ENCODE measurements at regions not wholly inside any gene's neighbourhood (a gene's known extent, or its start where the extent isn't known, plus 50 kb on each side); places are given as distances from the start of the nearest gene placed in this dataset.
"Not testable (repeated sequence)": the region's sequence is repeated elsewhere in the genome, so short reads cannot be mapped to it uniquely, and the experiment has no call there.

DNA sequence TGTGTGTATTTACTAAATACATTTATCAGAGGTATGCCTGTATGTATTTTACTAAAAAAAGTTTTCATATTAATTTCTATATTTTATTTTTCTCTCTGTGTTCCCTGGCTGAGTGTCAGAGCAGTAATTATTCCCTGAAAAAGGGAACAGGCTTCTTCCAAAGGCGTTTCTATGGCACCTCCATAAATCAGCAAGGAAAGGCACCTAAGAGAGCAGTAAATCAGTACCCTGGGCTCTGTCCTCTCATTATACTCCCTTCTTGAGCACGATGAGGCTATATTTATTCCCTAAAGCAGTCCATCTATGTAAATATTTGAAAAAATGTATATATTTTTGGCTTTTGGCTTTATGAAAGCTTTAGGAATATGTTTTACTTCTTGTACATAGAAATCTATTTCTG, 806.3 kb downstream of the PRIM2 start:
- DNase-seq; H3K27me3 Mint-ChIP-seq; H3K4me3 Mint-ChIP-seq; POLR2A ChIA-PET; CTCF ChIA-PET; H3K27ac Mint-ChIP-seq; H3K4me1 Mint-ChIP-seq; H3K9me3 Mint-ChIP-seq; H3K36me3 Mint-ChIP-seq (ENCODE audit: low read depth): not testable (repeated sequence)

DNA sequence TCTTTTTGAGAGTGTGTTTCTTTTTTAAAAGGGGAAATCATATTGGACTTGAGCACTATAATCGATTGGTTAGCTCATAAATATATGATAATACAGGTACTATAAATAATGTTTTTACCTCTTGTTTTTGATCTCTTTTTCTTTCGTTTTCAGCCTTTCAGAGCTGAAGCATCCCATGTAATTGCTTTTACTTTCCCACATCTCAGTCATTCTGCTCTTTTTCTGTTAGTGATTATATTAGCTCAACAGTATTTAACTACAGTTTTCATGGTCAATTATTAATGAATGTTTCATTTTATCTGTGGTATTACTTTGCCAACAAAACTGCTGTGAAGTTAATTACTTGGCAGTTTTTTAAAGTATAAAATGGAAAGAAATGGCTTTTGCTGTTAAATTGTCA, 811.1 kb downstream of the PRIM2 start:
- DNase-seq; H3K27me3 Mint-ChIP-seq; H3K36me3 Mint-ChIP-seq (ENCODE audit: low read depth); POLR2A ChIA-PET; CTCF ChIA-PET; H3K27ac Mint-ChIP-seq; H3K4me1 Mint-ChIP-seq; H3K9me3 Mint-ChIP-seq; H3K4me3 Mint-ChIP-seq: not testable (repeated sequence)

GRCh38 chr6:58129098-58129497, 811.7 kb downstream of the PRIM2 start:
- CTCF ChIA-PET = not testable (repeated sequence)

GRCh38 chr6:58139746-58140145, 822.3 kb downstream of the PRIM2 start:
- CTCF ChIA-PET, H3K4me3 Mint-ChIP-seq, POLR2A ChIA-PET: not testable (repeated sequence)

More at GRCh38 chr6:58129098-58129497, 811.7 kb downstream of the PRIM2 start:
- H3K4me3 Mint-ChIP-seq; H3K27me3 Mint-ChIP-seq; H3K4me1 Mint-ChIP-seq; POLR2A ChIA-PET; DNase-seq; H3K9me3 Mint-ChIP-seq; H3K36me3 Mint-ChIP-seq (ENCODE audit: low read depth); H3K27ac Mint-ChIP-seq: not testable (repeated sequence)

DNA sequence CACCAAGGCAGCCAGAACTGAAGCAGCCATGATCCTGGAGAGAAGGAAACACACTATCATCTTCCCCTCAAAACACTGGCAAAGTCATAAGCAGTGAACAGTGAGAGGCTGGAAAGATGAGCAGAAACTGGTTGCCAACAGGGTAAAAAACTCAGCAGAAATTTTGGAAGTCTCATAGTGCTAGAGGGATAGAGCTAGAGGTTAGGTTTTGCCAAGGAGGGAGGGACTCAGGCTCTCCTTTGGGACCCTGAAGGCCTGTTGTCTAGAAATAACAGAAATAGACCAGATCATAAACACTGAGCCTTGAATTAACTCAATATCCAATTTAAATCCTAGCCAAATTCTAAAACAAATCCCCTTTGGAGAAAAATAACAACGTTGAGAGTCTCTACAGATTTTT, 853.6 kb downstream of the PRIM2 start:
- H3K4me3 Mint-ChIP-seq; POLR2A ChIA-PET; H3K36me3 Mint-ChIP-seq (ENCODE audit: low read depth); CTCF ChIA-PET; H3K9me3 Mint-ChIP-seq; DNase-seq; H3K27ac Mint-ChIP-seq; H3K27me3 Mint-ChIP-seq; H3K4me1 Mint-ChIP-seq: not testable (repeated sequence)

More at GRCh38 chr6:58139746-58140145, 822.3 kb downstream of the PRIM2 start:
- not testable (repeated sequence) for DNase-seq; H3K27ac Mint-ChIP-seq; H3K36me3 Mint-ChIP-seq (ENCODE audit: low read depth); H3K9me3 Mint-ChIP-seq; H3K4me1 Mint-ChIP-seq; H3K27me3 Mint-ChIP-seq

- H3K9me3 Mint-ChIP-seq, H3K4me3 Mint-ChIP-seq, POLR2A ChIA-PET: not testable (repeated sequence)
These were observed 864.2 kb downstream of the PRIM2 start for GRCh38 chr6:58181557-58182065.

DNA sequence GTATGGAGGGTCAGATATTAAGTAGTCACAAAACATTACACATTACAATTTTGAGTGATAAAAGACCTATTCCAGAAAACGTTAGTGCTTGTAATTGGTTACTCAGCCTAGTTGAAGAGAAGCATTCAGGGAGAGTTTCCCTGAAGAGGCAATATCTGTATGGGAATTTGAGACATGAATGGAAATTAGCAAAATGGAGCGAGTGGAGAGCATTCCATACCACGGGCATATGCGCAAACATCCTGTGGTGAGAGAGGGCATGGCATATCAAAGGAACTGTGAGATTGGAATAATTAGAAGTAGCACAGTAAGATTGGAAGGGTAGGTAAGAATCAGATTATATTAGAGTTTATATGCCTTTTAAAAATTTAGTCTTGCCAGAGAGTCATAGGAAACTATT, 867.9 kb downstream of the PRIM2 start:
- POLR2A ChIA-PET; H3K4me1 Mint-ChIP-seq; H3K27me3 Mint-ChIP-seq; H3K36me3 Mint-ChIP-seq (ENCODE audit: low read depth); DNase-seq; H3K9me3 Mint-ChIP-seq; H3K4me3 Mint-ChIP-seq; CTCF ChIA-PET; H3K27ac Mint-ChIP-seq: not testable (repeated sequence)

More at GRCh38 chr6:58181557-58182065, 864.2 kb downstream of the PRIM2 start:
- H3K4me1 Mint-ChIP-seq; H3K36me3 Mint-ChIP-seq (ENCODE audit: low read depth); DNase-seq; H3K27me3 Mint-ChIP-seq; CTCF ChIA-PET; H3K27ac Mint-ChIP-seq: not testable (repeated sequence)

- H3K4me1 Mint-ChIP-seq; H3K27me3 Mint-ChIP-seq; H3K4me3 Mint-ChIP-seq; H3K36me3 Mint-ChIP-seq (ENCODE audit: low read depth); DNase-seq; POLR2A ChIA-PET; H3K27ac Mint-ChIP-seq; CTCF ChIA-PET; H3K9me3 Mint-ChIP-seq: not testable (repeated sequence)
These were observed 875.8 kb downstream of the PRIM2 start for GRCh38 chr6:58193209-58193608.

DNA sequence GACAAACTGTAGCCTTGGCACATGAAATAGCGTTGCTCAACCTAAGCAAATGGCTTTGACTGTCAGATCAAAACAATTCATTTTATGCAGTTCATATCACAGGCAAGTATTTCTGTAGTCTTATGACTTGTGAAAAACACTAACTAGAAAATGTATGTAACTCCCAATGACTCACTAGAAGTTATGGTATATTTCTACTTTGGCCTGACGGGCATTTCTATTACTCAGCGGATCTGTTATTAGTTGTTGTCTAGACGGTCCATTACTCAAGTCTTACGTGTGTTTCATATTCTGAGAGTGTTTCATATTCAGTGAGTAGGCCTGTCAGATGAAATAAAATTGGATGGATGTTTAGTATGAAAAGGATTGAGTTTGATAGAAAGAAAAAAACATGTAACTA, 880.9 kb downstream of the PRIM2 start:
- H3K4me3 Mint-ChIP-seq = no peak overlapping the region
- ChIA-PET CTCF (no interaction called here), POLR2A (no interaction called here)
- H3K36me3 Mint-ChIP-seq (ENCODE audit: low read depth) = no peaks in the 10 kb centered on the region
- DNase-seq = no peak
- no peaks in the 10 kb centered on the region for H3K4me1 Mint-ChIP-seq
- no peaks in the 10 kb centered on the region for H3K27me3 Mint-ChIP-seq
- H3K27ac Mint-ChIP-seq = no peak overlapping the region
- no peaks in the 10 kb centered on the region for H3K9me3 Mint-ChIP-seq

GRCh38 chr6:58237124-58237523, 919.7 kb downstream of the PRIM2 start:
- CTCF ChIA-PET; DNase-seq; POLR2A ChIA-PET; H3K4me3 Mint-ChIP-seq; H3K4me1 Mint-ChIP-seq; H3K9me3 Mint-ChIP-seq; H3K36me3 Mint-ChIP-seq (ENCODE audit: low read depth); H3K27ac Mint-ChIP-seq; H3K27me3 Mint-ChIP-seq: not testable (repeated sequence)

- not testable (repeated sequence) for H3K4me3 Mint-ChIP-seq
These were observed 921.0 kb downstream of the PRIM2 start for GRCh38 chr6:58238421-58238820.

DNA sequence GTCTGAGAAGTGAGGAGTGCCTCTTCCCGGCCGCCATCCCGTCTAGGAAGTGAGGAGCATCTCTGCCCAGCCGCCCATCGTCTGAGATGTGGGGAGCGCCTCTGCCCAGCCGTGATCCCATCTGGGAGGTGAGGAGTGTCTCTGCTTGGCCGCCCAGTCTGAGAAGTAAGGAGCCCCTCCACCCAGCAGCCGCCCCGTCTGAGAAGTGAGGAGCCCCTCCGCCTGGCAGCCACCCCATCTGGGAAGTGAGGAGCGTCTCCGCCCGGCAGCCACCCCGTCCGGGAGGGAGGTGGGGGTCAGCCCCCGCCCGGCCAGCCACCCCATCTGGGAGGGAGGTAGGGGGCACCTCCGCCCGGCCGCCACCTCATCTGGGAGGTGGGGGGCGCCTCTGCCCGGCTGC, 940.2 kb downstream of the PRIM2 start:
- H3K4me3 Mint-ChIP-seq; H3K36me3 Mint-ChIP-seq (ENCODE audit: low read depth); H3K27ac Mint-ChIP-seq; H3K27me3 Mint-ChIP-seq; CTCF ChIA-PET; DNase-seq; H3K4me1 Mint-ChIP-seq; POLR2A ChIA-PET: not testable (repeated sequence)
- peaks cover 15% of the 10 kb centered on the region for H3K9me3 Mint-ChIP-seq

More at GRCh38 chr6:58238421-58238820, 921.0 kb downstream of the PRIM2 start:
- CTCF ChIA-PET; POLR2A ChIA-PET; H3K36me3 Mint-ChIP-seq (ENCODE audit: low read depth); H3K27me3 Mint-ChIP-seq; H3K9me3 Mint-ChIP-seq; H3K27ac Mint-ChIP-seq; H3K4me1 Mint-ChIP-seq; DNase-seq: not testable (repeated sequence)

GRCh38 chr6:58290177-58290576, 972.7 kb downstream of the PRIM2 start:
- POLR2A ChIA-PET = no interaction called here
- no peaks in the 10 kb centered on the region for H3K4me1 Mint-ChIP-seq
- DNase-seq = no peak

DNA sequence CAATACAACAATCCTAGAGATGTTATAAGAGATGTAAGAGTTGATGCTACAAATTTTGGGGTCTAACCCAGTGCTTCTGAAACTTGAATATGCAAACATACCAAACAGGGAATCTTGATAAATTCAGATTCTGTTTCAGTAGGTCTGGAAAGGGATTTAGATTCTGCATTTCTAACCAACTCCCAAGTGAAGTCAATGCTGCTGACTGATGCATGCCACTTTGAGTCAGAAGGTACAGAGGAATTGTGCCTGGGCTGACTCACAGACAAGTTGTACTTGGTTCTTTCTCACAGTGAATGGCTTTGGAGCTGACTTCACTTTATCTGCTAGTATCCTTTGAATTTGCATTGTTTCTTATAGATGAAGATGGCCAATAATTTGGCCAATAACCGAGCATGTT, 973.9 kb downstream of the PRIM2 start:
- H3K4me3 Mint-ChIP-seq; H3K36me3 Mint-ChIP-seq (ENCODE audit: low read depth); H3K4me1 Mint-ChIP-seq; DNase-seq; H3K27me3 Mint-ChIP-seq; CTCF ChIA-PET; POLR2A ChIA-PET; H3K9me3 Mint-ChIP-seq; H3K27ac Mint-ChIP-seq: not testable (repeated sequence)

More at GRCh38 chr6:58290177-58290576, 972.7 kb downstream of the PRIM2 start:
- Mint-ChIP-seq H3K27ac (no peak overlapping the region), H3K36me3 (ENCODE audit: low read depth) (no peaks in the 10 kb centered on the region), H3K9me3 (no peaks in the 10 kb centered on the region), H3K27me3 (no peaks in the 10 kb centered on the region), H3K4me3 (no peak overlapping the region)
- CTCF ChIA-PET = no interaction called here

GRCh38 chr6:58307901-58308300, 990.5 kb downstream of the PRIM2 start:
- H3K27ac Mint-ChIP-seq; H3K27me3 Mint-ChIP-seq; H3K9me3 Mint-ChIP-seq; H3K4me3 Mint-ChIP-seq; CTCF ChIA-PET; DNase-seq; H3K4me1 Mint-ChIP-seq; POLR2A ChIA-PET; H3K36me3 Mint-ChIP-seq (ENCODE audit: low read depth): not testable (repeated sequence)

All from activated CD4-positive, alpha-beta memory T cell treated with anti-CD3 and anti-CD28 coated beads, Interleukin-2, amount 10 ng/mL, durations not matched to agents 7 days and 5 days (primary cell).